HG02678 (cell line): ENCODE measurements at regions not wholly inside any gene's neighbourhood (a gene's known extent, or its start where the extent isn't known, plus 50 kb on each side); places are given as distances from the start of the nearest gene placed in this dataset.
"Not testable (repeated sequence)": the region's sequence is repeated elsewhere in the genome, so short reads cannot be mapped to it uniquely, and the experiment has no call there.

Experiments used
- ATAC-seq: cut with Tn5 transposase; IDR thresholded peaks from one replicate; pipeline ENCODE4 v1.9.1; 2021; ENCODE audit warnings: mild to moderate bottlenecking, moderate library complexity; ENCODE audit not compliant: unreplicated experiment

- ATAC-seq: no peak
Observed at GRCh38 chr7:155227788-155228458, 69.8 kb upstream of the INSIG1 start.

DNA sequence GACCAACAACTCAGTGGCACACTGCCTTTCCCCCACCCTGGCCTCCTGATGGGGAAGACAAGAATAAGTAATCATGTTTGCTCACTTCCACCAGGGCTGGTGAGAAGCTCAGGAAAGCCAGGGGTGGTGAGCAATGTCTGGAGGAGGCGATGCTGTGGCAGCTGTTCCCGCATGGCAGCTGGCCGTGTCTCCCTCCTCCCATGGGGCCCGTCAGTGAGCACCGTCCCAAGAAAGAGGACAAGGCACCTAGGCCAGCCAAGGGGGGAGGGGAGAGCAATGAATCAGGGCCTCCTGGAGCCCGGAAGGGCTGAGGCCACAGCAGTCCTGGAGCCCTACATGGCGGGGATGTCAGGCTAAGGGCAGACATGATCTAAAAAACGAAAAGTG lies 69.2 kb upstream of the INSIG1 start:
- ATAC-seq: no peak

- ATAC-seq: no peak
Observed at GRCh38 chr7:155228894-155229293, 68.8 kb upstream of the INSIG1 start.

DNA sequence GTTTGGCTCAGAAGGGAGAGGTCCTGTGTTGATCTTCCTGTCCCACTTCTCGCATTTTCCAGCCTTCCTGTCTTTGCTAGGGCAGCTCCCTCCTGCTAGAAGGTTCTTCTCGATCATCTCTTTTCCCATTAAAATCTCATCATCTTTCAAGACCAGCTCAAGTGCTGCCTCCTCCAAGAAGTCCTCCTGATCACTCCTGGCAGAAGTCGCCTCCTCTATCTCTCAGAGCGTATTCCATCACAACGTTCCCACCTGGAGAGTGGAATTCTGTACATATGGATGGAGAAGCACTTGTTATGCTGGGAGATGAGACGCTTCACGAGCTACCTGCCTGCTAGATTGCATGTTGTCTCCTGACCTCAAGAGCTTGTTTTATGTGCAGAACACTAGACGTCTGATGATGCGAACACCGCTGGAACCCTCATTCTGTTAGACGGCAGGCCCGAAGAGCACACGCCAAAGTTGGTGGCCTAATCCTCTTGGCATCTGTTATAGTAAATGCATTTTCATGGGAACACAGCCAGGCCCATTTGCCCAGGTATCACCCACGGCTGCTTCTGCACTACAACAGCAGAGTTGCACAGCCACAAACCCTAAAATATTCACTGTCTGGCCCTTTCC lies 68.0 kb upstream of the INSIG1 start:
- no peak for ATAC-seq

DNA sequence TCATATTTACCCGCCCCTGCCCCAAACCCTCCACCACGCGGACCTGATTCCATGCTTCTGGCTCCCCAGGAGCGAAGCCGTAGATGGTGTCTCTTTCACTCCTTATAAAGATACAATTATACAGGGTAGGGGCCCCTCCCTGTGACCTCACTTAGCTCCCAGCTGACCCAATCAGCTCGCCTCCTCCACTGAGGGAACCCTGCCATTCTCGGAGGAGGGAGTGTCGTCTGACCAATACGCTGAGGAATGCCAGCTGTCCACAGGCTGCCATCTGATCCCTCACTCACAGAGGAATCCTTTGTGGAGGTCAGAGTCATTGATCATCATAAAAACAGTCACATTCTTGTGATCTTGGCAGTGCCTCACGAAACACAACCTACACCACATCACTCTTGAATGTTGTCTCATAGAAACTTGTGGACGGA lies 67.5 kb upstream of the INSIG1 start:
- ATAC-seq: no peak

GRCh38 chr7:155231241-155231800 lies 66.4 kb upstream of the INSIG1 start:
- ATAC-seq: no peak

DNA sequence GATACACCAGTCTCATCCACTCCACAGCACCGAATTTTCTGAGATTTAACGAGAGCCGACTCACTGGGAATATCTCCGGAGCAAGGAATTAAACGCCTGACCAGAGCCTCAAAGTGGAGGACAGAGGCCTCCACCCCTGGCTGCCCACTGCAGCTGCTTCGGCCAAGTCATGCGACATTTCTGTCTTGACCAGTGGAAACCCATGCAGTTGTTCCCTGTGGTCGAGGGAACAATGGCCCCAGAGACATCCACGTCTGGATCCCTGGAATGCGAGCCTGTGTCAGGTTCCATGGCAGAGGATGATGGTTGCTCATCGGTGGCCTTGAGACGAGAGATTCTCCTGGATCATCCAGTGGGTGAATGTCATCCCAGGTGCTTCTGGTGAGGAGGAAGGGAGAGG lies 65.7 kb upstream of the INSIG1 start:
- ATAC-seq: no peak

GRCh38 chr7:155232911-155233310 lies 64.8 kb upstream of the INSIG1 start:
- no peak for ATAC-seq

GRCh38 chr7:155233311-155234157 lies 64.1 kb upstream of the INSIG1 start:
- no peak for ATAC-seq

DNA sequence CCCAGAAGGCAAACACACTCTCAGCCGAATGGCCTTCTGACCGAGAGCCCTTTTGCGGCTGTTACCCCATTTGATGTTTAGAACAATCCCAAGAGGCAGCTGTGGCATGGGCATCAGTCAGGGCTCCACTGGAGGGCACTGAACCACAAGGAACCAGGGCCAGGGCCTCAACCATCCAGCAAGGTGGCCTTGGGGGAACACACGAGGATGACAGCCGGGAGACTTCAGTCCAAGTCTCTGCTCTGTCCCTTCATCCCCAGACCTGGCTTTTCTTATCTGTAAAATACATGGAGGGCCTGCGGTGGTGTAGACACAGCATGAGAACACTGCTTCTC lies 63.6 kb upstream of the INSIG1 start:
- no peak for ATAC-seq

DNA sequence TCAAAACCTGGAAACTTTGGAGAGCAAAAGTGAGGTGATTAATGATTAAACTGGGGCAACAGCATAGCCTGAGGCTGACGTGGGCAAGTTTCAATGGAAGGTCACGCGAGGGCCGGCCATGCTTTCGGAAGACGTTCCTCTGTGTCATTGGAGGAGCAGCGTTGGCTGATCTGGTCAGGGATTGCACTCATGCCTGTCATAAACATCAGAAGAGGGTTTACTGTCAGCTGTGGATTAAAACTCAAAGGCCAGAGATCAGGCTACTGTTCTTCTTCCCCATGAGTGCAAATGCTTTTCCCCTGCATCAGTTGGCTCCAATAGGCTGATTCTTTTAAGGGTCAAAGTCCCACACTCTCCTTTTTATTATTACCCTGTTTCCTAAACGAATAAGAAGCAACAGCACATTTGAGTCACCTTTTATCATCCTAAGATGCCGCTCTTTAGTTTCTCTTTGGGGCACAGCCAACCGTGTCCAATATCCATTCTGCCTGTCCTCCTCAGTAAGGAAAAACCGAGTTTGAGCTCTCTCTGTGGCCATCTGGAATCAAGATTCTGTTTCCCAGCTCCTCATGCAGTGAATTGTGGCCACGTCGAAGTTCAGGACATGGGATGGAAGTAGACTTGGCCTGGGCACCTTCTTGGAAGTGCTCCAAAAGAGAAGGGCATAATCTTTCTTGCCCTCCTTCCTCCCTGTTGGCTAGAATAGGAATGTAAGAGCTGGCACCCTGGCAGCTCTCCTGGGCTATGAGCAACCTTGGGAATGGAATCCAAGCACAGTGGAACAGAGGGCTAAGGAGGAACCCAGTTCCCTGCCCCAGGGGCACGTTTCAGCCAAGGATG lies 62.5 kb upstream of the INSIG1 start:
- ATAC-seq: no peak

GRCh38 chr7:155236386-155236785 lies 61.3 kb upstream of the INSIG1 start:
- no peak for ATAC-seq

DNA sequence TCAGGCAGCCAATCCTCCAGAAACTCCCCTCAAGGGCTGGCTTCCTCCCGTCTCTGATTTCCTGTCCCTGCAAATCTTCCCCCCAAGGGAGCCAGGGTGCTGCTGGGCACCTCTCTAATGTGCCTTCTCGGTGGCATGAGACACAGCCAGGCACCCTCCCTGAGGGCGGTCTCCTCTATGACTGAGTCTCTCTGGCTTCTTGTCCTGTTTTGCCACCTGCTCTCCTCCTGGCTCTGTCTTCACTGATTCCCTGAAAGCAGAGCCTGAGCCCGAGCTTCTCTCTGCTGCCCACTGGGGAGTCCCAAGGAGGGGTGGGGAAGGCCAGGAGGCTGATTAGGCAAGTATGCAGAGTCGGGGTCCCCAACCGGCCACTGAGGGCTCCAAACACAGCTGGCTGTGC lies 60.4 kb upstream of the INSIG1 start:
- ATAC-seq: no peak

GRCh38 chr7:155237730-155238129 lies 59.9 kb upstream of the INSIG1 start:
- ATAC-seq: no peak

- not testable (repeated sequence) for ATAC-seq
Observed at GRCh38 chr7:155239431-155240087, 58.1 kb upstream of the INSIG1 start.

- no peak for ATAC-seq
Observed at GRCh38 chr7:155244675-155245074, 53.0 kb upstream of the INSIG1 start.

DNA sequence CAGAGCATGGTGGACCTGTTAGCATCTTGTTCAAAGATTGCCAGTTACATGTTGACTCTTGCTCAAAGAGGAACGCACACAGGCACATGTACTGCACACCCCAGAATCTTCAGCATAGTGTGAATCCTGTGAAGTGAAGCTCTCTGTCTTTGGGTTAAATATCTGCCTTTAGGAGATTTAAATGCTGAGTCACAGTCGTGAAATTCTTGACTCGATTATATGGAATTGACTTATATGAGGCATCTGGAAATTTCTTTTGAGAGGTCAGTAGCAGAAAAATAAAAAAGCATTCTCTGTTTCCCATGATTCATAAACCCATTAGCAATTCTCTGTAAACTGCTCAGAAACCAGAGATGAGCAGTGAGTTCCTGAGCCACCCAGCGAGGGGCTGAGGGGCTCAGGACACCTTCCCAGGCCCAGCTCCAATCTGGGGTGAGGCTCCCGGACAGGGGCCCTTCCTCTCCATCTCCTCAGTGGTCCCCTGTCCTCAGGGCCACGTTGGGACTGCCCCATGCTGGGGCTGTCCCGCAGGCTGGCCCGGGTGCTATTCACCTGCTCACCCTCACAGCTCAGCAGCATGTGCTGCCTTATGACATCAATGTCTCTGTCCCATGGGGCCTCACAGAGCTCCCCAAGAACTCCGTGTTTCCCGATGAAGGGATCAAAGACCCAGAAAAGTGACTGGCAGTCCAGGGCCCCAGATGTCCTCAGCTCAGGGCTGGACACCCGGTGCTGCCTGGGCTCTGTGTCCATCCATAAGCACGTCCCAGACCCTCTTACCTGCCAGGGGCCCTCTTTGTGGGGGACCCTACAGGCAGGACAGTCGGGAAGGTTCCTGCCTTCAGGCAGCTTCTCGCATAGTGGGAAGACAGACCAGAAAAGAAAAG lies 50.0 kb upstream of the INSIG1 start:
- no peak for ATAC-seq
